Neural cell (in vitro differentiated cells): ENCODE measurements at regions not wholly inside any gene's neighbourhood (a gene's known extent, or its start where the extent isn't known, plus 50 kb on each side); places are given as distances from the start of the nearest gene placed in this dataset.

Source experiments
- H2AFZ ChIP-seq: fragments of 200-600, 300-800 bp; sonication (generic), shearing (Covaris generic); 2 replicates; pipeline ENCODE4 v1.6.0; 2014; ENCODE audit warnings: low read depth, mild to moderate bottlenecking, antibody characterized with exemption, low read length, moderate library complexity
- H3F3A ChIP-seq: fragments of 200-600 bp; shearing (Covaris generic); 2 replicates; pipeline ENCODE4 v1.6.1; 2016; ENCODE audit warnings: mild to moderate bottlenecking, moderate library complexity, mixed read lengths, antibody characterized with exemption, low read length; ENCODE audit not compliant: insufficient read depth, poor library complexity, severe bottlenecking
- H3K27ac ChIP-seq: fragments of 200-600, 300-800 bp; sonication (generic), shearing (Covaris generic); 2 replicates; pipeline ENCODE4 v1.5.1; 2014; ENCODE audit warnings: mild to moderate bottlenecking, low read length, moderate library complexity
- H3K27me3 ChIP-seq: fragments of 300-800, 200-600 bp; sonication (generic), shearing (Covaris generic); 2 replicates; pipeline ENCODE4 v1.6.0; 2014; ENCODE audit warnings: mild to moderate bottlenecking, low read depth, low read length, moderate library complexity; ENCODE audit not compliant: insufficient read depth
- H3K36me3 ChIP-seq: fragments of 300-800, 200-600 bp; sonication (generic), shearing (Covaris generic); 2 replicates; pipeline ENCODE4 v1.5.1; 2014; ENCODE audit warnings: mild to moderate bottlenecking, antibody characterized with exemption, low read length, moderate library complexity; ENCODE audit not compliant: insufficient read depth
- H3K4me2 ChIP-seq: fragments of 300-800, 200-600 bp; sonication (generic), shearing (Covaris generic); 2 replicates; pipeline ENCODE4 v1.6.0; 2014; ENCODE audit warnings: mild to moderate bottlenecking, low read length
- H3K4me3 ChIP-seq: fragments of 300-800, 200-600 bp; sonication (generic), shearing (Covaris generic); 2 replicates; pipeline ENCODE4 v1.5.1; 2014; ENCODE audit warnings: mild to moderate bottlenecking, low read length, moderate library complexity
- H3K79me2 ChIP-seq: fragments of 200-600 bp; shearing (Covaris generic); replicated peaks from 2 replicates; pipeline ENCODE4 v1.6.0; 2014; ENCODE audit warnings: mild to moderate bottlenecking, low read length, moderate library complexity; ENCODE audit not compliant: insufficient read depth
- H3K9ac ChIP-seq: fragments of 300-800, 200-600 bp; sonication (generic), shearing (Covaris generic); 2 replicates; pipeline ENCODE4 v1.6.1; 2016; ENCODE audit warnings: mild to moderate bottlenecking, low read length, mixed read lengths
- H3K9me2 ChIP-seq: fragments of 200-600 bp; shearing (Covaris generic); 2 replicates; pipeline ENCODE4 v1.6.1; 2016; ENCODE audit warnings: mild to moderate bottlenecking, low read length, mixed read lengths; ENCODE audit not compliant: insufficient read depth
- H3K9me3 ChIP-seq: fragments of 200-600, 300-800 bp; sonication (generic), shearing (Covaris generic); 2 replicates; pipeline ENCODE4 v1.6.1; 2016; ENCODE audit warnings: mild to moderate bottlenecking, mixed run types, low read length, moderate library complexity, mixed read lengths
- H4K20me1 ChIP-seq: fragments of 200-600 bp; shearing (Covaris generic); 2 replicates; pipeline ENCODE4 v1.6.1; 2016; ENCODE audit warnings: mild to moderate bottlenecking, mixed run types; ENCODE audit not compliant: insufficient read depth
- EP300 ChIP-seq: fragments of 450-650 bp; conservative IDR thresholded peaks from 2 replicates; pipeline ENCODE4 v1.6.1; 2014; ENCODE audit warnings: antibody characterized with exemption, mild to moderate bottlenecking, moderate library complexity; ENCODE audit not compliant: poor library complexity, severe bottlenecking
- EZH2 ChIP-seq: fragments of 200-600, 300-800 bp; shearing (Covaris generic), sonication (generic); IDR thresholded peaks from 2 replicates; pipeline ENCODE4 v1.6.1; 2014; ENCODE audit warnings: antibody characterized with exemption, low read length, borderline replicate concordance, mild to moderate bottlenecking; ENCODE audit not compliant: insufficient read depth, poor library complexity, severe bottlenecking
- MXI1 ChIP-seq: fragments of 450-650 bp; conservative IDR thresholded peaks from 2 replicates; pipeline ENCODE4 v1.6.1; 2014; ENCODE audit warnings: antibody characterized with exemption, mild to moderate bottlenecking; ENCODE audit not compliant: poor library complexity, severe bottlenecking
- POLR2AphosphoS5 ChIP-seq: IDR thresholded peaks from 2 replicates; pipeline ENCODE4 v1.6.1; 2012
- RAD21 ChIP-seq: fragments of 450-650 bp; conservative IDR thresholded peaks from 2 replicates; pipeline ENCODE4 v1.6.1; 2014; ENCODE audit warnings: antibody characterized with exemption, mild to moderate bottlenecking, moderate library complexity
- SMC3 ChIP-seq: fragments of 450-650 bp; conservative IDR thresholded peaks from 2 replicates; pipeline ENCODE4 v1.6.1; 2014; ENCODE audit warnings: antibody characterized with exemption, mild to moderate bottlenecking, moderate library complexity; ENCODE audit not compliant: poor library complexity
- TAF1 ChIP-seq: IDR thresholded peaks from 2 replicates; pipeline ENCODE4 v1.6.1; 2012; ENCODE audit warnings: low read depth
- TF ChIP-seq, protein P1 (sequence below): IDR thresholded peaks from 2 replicates; pipeline ENCODE4 v1.6.1; 2012; ENCODE audit warnings: borderline replicate concordance
- TF ChIP-seq, protein P2 (sequence below): fragments of 450-650 bp; IDR thresholded peaks from 2 replicates; pipeline ENCODE4 v1.5.1; 2014; ENCODE audit warnings: antibody characterized with exemption, mild to moderate bottlenecking, moderate library complexity; ENCODE audit not compliant: poor library complexity, severe bottlenecking

DNA sequence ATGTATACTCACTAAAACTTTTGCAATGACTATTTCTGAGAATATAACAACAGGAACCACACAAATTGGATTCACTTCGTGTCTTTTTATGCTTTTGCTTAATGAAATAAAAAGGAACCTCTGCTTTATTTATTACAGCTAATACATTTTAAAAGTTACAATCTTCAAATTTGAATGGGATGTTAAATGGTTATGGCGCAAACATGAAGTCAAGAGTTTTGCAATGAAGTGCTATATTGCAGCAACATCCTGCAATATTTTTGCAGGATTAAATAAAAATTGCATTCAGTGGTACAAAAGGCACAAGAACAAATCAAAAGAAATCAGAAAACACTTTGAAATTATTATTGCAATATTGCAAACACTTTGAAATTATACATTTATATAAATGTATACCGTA, 1519.0 kb upstream of the MIR17HG start:
- H3K9me3 ChIP-seq: no peaks in the 10 kb centered on the region
- no peak overlapping the region for H3K27ac ChIP-seq
- no peak overlapping the region for H3K4me3 ChIP-seq
- H3K36me3 ChIP-seq: no peaks in the 10 kb centered on the region
- TF ChIP-seq POLR2AphosphoS5 (no peak), TAF1 (no peak), EP300 (no peak), EZH2 (no peak), SMC3 (no peak), RAD21 (no peak), MXI1 (no peak)
- TF ChIP-seq, protein P1, sequence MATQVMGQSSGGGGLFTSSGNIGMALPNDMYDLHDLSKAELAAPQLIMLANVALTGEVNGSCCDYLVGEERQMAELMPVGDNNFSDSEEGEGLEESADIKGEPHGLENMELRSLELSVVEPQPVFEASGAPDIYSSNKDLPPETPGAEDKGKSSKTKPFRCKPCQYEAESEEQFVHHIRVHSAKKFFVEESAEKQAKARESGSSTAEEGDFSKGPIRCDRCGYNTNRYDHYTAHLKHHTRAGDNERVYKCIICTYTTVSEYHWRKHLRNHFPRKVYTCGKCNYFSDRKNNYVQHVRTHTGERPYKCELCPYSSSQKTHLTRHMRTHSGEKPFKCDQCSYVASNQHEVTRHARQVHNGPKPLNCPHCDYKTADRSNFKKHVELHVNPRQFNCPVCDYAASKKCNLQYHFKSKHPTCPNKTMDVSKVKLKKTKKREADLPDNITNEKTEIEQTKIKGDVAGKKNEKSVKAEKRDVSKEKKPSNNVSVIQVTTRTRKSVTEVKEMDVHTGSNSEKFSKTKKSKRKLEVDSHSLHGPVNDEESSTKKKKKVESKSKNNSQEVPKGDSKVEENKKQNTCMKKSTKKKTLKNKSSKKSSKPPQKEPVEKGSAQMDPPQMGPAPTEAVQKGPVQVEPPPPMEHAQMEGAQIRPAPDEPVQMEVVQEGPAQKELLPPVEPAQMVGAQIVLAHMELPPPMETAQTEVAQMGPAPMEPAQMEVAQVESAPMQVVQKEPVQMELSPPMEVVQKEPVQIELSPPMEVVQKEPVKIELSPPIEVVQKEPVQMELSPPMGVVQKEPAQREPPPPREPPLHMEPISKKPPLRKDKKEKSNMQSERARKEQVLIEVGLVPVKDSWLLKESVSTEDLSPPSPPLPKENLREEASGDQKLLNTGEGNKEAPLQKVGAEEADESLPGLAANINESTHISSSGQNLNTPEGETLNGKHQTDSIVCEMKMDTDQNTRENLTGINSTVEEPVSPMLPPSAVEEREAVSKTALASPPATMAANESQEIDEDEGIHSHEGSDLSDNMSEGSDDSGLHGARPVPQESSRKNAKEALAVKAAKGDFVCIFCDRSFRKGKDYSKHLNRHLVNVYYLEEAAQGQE: no peak
- TF ChIP-seq, protein P2, sequence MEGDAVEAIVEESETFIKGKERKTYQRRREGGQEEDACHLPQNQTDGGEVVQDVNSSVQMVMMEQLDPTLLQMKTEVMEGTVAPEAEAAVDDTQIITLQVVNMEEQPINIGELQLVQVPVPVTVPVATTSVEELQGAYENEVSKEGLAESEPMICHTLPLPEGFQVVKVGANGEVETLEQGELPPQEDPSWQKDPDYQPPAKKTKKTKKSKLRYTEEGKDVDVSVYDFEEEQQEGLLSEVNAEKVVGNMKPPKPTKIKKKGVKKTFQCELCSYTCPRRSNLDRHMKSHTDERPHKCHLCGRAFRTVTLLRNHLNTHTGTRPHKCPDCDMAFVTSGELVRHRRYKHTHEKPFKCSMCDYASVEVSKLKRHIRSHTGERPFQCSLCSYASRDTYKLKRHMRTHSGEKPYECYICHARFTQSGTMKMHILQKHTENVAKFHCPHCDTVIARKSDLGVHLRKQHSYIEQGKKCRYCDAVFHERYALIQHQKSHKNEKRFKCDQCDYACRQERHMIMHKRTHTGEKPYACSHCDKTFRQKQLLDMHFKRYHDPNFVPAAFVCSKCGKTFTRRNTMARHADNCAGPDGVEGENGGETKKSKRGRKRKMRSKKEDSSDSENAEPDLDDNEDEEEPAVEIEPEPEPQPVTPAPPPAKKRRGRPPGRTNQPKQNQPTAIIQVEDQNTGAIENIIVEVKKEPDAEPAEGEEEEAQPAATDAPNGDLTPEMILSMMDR: no peak
- H3K4me2 ChIP-seq: no peak overlapping the region
- H2AFZ ChIP-seq: no peak overlapping the region
- no peaks in the 10 kb centered on the region for H3K27me3 ChIP-seq
- H3K9ac ChIP-seq: no peak overlapping the region
- H3K79me2 ChIP-seq: no peaks in the 10 kb centered on the region
- no peaks in the 10 kb centered on the region for H3F3A ChIP-seq
- no peaks in the 10 kb centered on the region for H3K9me2 ChIP-seq
- no peaks in the 10 kb centered on the region for H4K20me1 ChIP-seq

DNA sequence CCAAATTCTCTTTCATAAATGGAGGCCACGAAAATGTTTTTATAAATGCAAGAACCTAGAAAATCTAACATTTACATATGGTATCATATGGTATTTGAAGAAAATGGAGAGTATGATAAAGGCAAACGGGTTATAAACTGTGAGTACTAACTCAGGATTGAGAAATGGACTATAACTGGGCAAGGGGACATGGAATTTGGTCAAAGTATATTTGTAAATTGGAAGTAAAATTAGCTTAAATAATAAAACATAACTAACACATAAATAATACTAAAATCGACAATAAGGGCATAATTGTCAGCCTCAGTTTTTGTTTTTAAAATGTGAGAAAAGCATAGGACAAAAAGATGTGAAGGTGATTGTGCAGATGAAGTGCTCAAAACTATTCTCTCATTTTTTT, 1516.3 kb upstream of the MIR17HG start:
- H2AFZ ChIP-seq: no peak overlapping the region
- no peaks in the 10 kb centered on the region for H3K36me3 ChIP-seq
- H3K9ac ChIP-seq: no peak overlapping the region
- H3K4me3 ChIP-seq: no peak overlapping the region
- no peak for TF ChIP-seq EZH2
- no peak for TF ChIP-seq TAF1
- no peak for TF ChIP-seq SMC3
- TF ChIP-seq EP300: no peak
- no peak for TF ChIP-seq MXI1
- TF ChIP-seq RAD21: no peak
- TF ChIP-seq, protein P1: no peak
- TF ChIP-seq POLR2AphosphoS5: no peak
- TF ChIP-seq, protein P2: no peak
- H3F3A ChIP-seq: no peaks in the 10 kb centered on the region
- no peaks in the 10 kb centered on the region for H3K9me3 ChIP-seq
- no peaks in the 10 kb centered on the region for H3K79me2 ChIP-seq
- H4K20me1 ChIP-seq: no peaks in the 10 kb centered on the region
- H3K4me2 ChIP-seq: no peak overlapping the region
- no peaks in the 10 kb centered on the region for H3K27me3 ChIP-seq
- no peak overlapping the region for H3K27ac ChIP-seq
- no peaks in the 10 kb centered on the region for H3K9me2 ChIP-seq
